HG02970 (cell line): ENCODE measurements at regions not wholly inside any gene's neighbourhood (a gene's known extent, or its start where the extent isn't known, plus 50 kb on each side); places are given as distances from the start of the nearest gene placed in this dataset.

Experiments used
- ATAC-seq: cut with Tn5 transposase; IDR thresholded peaks from one replicate; pipeline ENCODE4 v1.9.1; 2021; ENCODE audit warnings: mild to moderate bottlenecking, moderate library complexity, moderate number of reproducible peaks; ENCODE audit not compliant: unreplicated experiment, low FRiP score

DNA sequence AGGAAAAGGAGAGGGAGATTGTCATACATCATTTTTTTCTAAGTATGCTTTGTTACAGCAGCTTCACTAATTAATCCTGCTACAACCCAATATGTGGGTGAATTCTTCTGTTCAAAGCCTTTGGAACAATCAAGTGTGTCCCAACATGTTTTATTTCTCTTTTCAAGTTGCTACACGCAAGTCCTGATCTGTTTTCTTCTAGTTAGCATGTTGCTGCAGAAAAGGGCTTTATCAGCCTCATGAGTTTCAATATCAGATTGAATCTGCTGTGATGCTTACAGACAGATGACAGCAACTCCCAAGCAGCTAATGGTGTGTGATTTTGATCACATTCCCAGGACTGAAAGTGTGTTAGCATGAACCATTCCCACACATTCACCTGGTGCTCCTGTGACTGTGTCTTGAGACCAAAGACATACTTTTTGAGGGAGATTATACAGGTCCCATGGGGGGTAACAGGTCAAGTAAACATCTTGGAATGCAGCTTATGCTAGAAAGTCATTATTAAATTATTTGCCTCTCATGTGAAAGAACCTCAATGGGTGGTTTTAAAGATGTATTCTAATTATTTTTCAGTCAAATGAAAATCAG lies 96.9 kb upstream of the KCNJ16 start:
- ATAC-seq: no peak

DNA sequence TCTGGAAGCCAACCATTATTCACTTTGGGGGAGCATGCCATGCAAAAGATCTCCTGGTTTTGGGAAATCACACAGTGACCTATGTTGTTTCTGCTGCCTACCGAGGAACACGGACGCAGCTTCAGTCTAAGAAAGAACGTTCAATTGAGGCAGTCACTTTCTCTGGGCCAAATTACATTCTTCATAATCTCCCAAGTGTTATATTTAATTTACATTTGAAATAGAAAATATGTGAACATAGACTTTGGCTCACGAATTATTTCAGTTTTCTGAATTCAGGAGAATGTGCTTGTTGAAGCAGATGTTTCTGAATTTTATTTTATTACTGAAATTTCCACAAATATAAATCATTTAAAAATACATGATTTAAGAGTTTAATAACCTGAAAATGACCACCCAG lies 93.6 kb upstream of the KCNJ16 start:
- ATAC-seq: no peak

DNA sequence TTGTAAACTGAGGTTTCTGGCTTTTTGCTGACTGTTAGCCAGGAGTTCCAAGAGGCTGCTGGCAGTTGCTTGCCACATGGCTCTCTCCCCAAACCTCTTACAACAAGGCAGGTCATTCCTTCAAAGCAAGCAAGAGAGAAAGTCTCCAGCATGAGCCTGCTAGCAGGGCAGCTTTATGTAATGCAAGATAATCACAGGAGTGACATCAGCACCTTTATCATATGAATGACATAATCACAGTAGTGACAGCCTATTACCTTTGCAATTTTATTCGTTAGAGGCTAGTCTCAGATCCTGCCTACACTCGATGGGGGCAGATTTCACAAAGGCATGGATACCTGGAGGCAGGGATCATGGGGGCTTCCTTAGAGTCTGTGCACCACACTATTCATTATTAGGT lies 79.5 kb upstream of the KCNJ16 start:
- no peak for ATAC-seq

DNA sequence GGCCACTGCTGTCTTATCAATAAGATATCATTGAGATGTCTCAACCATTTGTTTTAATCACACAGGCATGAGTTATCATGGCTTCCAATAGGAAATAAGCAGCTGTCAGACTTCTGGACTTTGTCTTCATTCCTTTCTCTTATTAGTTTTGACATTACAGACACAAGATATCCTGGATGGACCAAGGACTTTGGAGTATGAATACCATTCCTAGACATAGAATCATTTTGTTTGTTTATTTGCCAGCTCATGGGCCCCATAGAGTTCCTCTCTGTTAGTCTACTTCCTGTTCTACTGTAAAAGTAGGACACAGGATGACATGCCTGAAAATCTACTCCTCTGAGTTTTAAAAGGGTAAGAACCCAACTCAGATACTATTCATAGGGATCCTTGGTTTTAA lies 77.7 kb upstream of the KCNJ16 start:
- ATAC-seq: no peak

DNA sequence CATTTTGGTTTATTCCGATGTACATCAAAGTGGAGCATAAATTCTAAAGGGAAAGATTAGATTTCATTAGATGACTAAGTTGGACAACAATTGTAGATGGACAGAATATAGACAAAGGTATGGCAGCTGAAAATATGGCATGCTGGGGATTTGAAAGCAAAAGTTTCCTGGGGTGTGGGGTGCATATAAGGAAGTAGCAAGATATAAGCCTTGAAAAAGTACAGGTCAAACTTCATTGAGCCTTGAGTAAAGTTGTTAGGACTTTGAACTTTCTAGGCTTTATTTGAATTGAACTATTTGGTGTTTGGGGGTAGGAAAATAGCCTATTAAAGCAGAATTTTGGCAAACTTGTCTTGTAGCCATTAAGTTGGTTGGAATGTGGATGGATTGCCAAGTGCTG lies 75.8 kb upstream of the KCNJ16 start:
- no peak for ATAC-seq

DNA sequence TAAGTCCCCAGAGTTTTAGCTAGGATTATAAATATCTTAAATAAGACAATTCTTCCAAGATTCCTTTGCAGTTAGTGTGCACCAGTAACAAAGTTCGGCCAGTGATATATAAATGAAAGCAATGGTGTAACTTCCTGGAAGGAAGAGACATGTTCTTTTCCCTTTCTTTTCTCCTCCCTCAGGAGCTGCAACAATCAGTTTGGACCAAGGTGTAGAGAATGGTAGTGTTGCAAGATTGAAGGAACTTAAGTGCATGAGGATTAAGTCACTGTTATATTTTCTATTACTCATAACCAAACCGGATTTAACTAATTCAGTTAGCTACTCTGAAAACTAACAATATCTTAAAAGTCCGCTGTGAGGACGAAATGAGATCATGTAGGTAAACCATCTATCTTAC lies 68.9 kb upstream of the KCNJ16 start:
- ATAC-seq: no peak

DNA sequence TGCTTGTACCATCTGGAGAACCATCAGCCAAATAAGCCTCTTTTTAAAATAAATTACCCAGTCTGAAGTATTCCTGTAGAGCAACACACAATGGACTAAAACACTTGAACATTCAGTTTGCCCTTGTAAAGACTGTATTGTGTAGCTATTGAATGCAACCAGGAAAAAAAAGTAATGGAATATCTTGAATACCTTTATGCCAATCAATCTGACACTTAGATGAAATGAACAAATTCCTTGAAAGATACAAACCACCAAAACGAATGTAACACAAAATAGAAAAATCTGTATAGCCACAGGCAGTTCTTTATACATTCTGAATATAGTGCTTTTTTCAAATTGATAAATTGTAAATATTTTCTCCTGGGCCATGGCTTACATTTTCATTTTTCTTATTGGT lies 63.3 kb upstream of the KCNJ16 start:
- ATAC-seq: no peak

DNA sequence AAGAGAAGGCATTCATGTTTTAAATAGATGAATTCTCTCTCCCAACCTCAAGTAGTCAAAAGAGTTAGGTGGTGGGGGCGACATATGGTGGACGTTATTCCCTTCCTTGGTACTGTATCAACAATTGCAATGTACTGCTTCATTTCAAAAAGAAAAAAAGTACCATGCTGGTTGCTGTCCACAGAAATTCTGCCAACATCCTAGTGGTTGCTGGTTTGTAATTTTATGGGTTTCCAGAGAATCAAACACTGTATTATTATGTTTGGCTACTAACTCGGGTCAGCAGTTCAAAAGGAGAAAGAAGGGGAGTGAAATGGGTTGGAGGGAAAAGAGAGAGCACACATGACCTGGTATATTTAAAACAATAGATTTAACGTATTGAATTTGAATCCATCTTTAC lies 61.1 kb upstream of the KCNJ16 start:
- no peak for ATAC-seq

DNA sequence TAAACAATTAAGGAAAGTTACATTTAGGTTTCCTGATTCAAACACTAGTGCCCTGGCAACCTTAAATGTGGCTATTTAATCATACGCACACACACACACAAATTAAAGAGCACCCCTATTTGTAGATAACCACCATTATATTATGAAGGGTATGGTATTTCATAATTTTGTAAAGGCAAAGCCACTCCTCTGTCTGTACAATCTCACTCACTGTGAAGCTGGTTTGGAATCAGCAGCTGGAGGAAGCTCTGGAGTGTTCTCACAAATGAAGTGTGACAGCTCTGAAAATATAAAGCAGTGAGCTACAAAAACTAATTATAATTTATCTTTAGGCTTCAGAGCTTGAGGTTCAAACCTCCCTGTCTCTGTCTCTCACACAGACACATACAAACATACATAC lies 57.9 kb upstream of the KCNJ16 start:
- no peak for ATAC-seq

DNA sequence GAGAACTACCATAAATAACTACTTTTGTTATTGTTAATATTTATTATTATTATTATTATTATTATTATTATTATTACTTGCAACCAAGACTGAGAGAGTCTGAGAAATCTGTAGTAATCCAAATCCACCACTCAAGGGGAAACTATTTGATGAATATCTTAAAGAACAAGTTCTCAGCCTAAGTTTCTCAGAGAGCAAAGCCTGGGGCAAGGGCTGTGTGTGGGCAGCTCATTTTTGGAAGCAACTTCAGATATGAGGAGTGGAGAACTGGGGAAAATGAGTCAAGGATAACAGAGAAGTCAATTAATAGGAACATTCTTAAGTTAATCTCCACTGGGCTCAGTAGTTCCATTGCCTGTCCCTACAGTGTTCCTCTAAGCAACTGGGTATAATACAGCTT lies 57.1 kb upstream of the KCNJ16 start:
- ATAC-seq: no peak

DNA sequence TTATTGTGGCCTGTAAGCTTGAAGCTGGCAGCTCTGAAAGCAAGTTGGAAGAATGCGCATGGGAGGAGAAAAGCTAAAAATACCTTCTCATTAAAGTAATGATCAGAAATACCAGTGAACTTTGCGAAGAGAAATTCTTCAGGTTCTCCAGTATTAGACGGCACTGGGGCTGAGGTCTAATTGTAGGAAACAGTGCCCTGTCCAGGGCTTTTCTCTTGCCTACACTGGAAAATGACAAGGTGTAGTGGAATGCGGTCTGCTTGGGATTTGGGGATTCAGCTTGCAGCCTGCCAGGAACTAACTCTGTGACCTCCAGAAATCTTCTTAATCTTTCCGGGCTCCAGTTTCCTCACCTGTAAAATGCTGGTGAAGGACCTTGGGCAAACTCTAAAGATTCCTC lies 53.3 kb upstream of the KCNJ16 start:
- ATAC-seq: no peak

DNA sequence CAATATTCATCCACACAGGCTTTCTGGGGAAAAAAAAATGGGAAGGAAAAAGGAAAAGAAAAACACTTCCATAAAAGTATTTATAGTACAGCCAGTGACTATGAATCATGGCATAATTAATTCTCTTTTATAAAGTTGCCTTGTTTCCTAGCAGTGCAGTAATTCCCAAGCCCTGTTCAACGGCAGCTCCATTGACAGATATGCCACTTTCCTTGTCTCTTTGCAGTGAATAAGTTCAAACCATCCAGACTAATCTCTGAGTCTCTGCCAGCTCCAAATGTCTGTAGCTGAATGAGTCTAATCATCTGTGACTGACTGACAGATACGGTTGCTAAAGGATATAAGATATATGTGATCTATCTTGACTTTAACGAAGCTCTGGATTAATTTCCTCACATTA lies 52.9 kb upstream of the KCNJ16 start:
- ATAC-seq: no peak

DNA sequence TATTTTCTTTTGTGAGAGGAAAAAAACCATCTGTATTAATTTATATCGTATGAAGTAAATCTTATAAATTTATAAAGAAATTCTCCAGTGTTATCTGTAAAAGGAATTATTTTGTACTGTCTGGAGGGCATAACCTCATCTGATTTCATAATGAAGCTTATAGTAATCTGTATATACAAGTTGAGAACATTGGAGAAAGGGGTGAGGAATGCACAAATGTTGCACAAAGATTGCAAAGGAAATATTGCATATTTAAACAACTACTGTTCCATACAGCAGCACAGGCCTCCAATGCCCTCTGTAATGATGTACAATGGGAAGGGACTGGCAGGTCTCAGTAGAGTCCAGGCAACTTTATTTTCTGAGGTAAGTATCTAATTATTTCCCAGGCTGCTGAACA lies 50.8 kb upstream of the KCNJ16 start:
- no peak for ATAC-seq
